HFFc6 (cell line): ENCODE measurements at regions not wholly inside any gene's neighbourhood (a gene's known extent, or its start where the extent isn't known, plus 50 kb on each side); places are given as distances from the start of the nearest gene placed in this dataset.

Source experiments
- DNase-seq: peaks from one replicate; pipeline ENCODE4 v3.0.0-alpha.2; 2018
- H3K27ac Mint-ChIP-seq: 2 replicates; pipeline ENCODE4 v1.8.0; 2020; ENCODE audit warnings: mild to moderate bottlenecking, mixed read lengths
- H3K27me3 Mint-ChIP-seq: 2 replicates; pipeline ENCODE4 v1.8.0; 2021; ENCODE audit warnings: mild to moderate bottlenecking, moderate library complexity, mixed read lengths; ENCODE audit not compliant: insufficient read depth
- H3K36me3 Mint-ChIP-seq: 2 replicates; pipeline ENCODE4 v1.8.0; 2021; ENCODE audit warnings: low read depth, mixed read lengths
- H3K4me1 Mint-ChIP-seq: 2 replicates; pipeline ENCODE4 v1.8.0; 2020; ENCODE audit warnings: low read depth, mixed read lengths
- H3K4me3 Mint-ChIP-seq: 2 replicates; pipeline ENCODE4 v1.8.0; 2020; ENCODE audit warnings: mild to moderate bottlenecking, moderate library complexity, mixed read lengths
- H3K9me3 Mint-ChIP-seq: 2 replicates; pipeline ENCODE4 v1.8.0; 2020; ENCODE audit warnings: mild to moderate bottlenecking, mixed read lengths
- CTCF ChIP-seq: fragments of 200-600 bp; sonication (generic); IDR thresholded peaks from 2 replicates; pipeline ENCODE4 v1.5.0; 2021; ENCODE audit warnings: antibody characterized with exemption, mild to moderate bottlenecking

GRCh38 chr2:76318848-76319360 lies 608.2 kb upstream of the GCFC2 start:
- no peak for TF ChIP-seq CTCF
- H3K36me3 Mint-ChIP-seq: no peaks in the 10 kb centered on the region
- no peak for DNase-seq
- no peaks in the 10 kb centered on the region for H3K27me3 Mint-ChIP-seq
- H3K4me1 Mint-ChIP-seq: no peaks in the 10 kb centered on the region
- peaks cover 50% of the 10 kb centered on the region for H3K9me3 Mint-ChIP-seq
- no peak overlapping the region for H3K4me3 Mint-ChIP-seq
- no peak overlapping the region for H3K27ac Mint-ChIP-seq

GRCh38 chr2:76316691-76317090 lies 606.0 kb upstream of the GCFC2 start:
- H3K4me3 Mint-ChIP-seq: no peak overlapping the region

GRCh38 chr2:76314271-76315020 lies 603.7 kb upstream of the GCFC2 start:
- H3K4me3 Mint-ChIP-seq: no peak overlapping the region
- peaks cover 50% of the 10 kb centered on the region for H3K9me3 Mint-ChIP-seq
- H3K27ac Mint-ChIP-seq: no peak overlapping the region
- no peaks in the 10 kb centered on the region for H3K36me3 Mint-ChIP-seq
- H3K4me1 Mint-ChIP-seq: no peaks in the 10 kb centered on the region
- H3K27me3 Mint-ChIP-seq: no peaks in the 10 kb centered on the region
- no peak for TF ChIP-seq CTCF
- DNase-seq: no peak

More at GRCh38 chr2:76316691-76317090, 606.0 kb upstream of the GCFC2 start:
- Mint-ChIP-seq H3K4me1 (no peaks in the 10 kb centered on the region), H3K9me3 (peaks cover 46% of the 10 kb centered on the region), H3K36me3 (no peaks in the 10 kb centered on the region), H3K27ac (no peak overlapping the region), H3K27me3 (no peaks in the 10 kb centered on the region)
- no peak for TF ChIP-seq CTCF
- no peak for DNase-seq

- Mint-ChIP-seq H3K9me3 (peaks cover 48% of the 10 kb centered on the region), H3K27me3 (no peaks in the 10 kb centered on the region), H3K36me3 (no peaks in the 10 kb centered on the region), H3K4me3 (no peak overlapping the region), H3K27ac (no peak overlapping the region), H3K4me1 (no peaks in the 10 kb centered on the region)
- DNase-seq: no peak
- no peak for TF ChIP-seq CTCF
Observed at GRCh38 chr2:76312236-76312635, 601.5 kb upstream of the GCFC2 start.

GRCh38 chr2:76311728-76312127 lies 601.0 kb upstream of the GCFC2 start:
- Mint-ChIP-seq H3K4me3 (no peak overlapping the region), H3K27ac (no peak overlapping the region), H3K36me3 (no peaks in the 10 kb centered on the region), H3K4me1 (no peaks in the 10 kb centered on the region), H3K27me3 (peaks cover 2% of the 10 kb centered on the region; the same call in 1 of the 2 replicates), H3K9me3 (peaks cover 51% of the 10 kb centered on the region)
- no peak for DNase-seq
- no peak for TF ChIP-seq CTCF
